ENCODE measurements at regions not wholly inside any gene's neighbourhood (a gene's known extent, or its start where the extent isn't known, plus 50 kb on each side); places are given as distances from the start of the nearest gene placed in this dataset.
A peak's percentile ranks its signal among the peaks of the same experiment; 100 is the strongest.

- TF ChIP-seq, protein P1, sequence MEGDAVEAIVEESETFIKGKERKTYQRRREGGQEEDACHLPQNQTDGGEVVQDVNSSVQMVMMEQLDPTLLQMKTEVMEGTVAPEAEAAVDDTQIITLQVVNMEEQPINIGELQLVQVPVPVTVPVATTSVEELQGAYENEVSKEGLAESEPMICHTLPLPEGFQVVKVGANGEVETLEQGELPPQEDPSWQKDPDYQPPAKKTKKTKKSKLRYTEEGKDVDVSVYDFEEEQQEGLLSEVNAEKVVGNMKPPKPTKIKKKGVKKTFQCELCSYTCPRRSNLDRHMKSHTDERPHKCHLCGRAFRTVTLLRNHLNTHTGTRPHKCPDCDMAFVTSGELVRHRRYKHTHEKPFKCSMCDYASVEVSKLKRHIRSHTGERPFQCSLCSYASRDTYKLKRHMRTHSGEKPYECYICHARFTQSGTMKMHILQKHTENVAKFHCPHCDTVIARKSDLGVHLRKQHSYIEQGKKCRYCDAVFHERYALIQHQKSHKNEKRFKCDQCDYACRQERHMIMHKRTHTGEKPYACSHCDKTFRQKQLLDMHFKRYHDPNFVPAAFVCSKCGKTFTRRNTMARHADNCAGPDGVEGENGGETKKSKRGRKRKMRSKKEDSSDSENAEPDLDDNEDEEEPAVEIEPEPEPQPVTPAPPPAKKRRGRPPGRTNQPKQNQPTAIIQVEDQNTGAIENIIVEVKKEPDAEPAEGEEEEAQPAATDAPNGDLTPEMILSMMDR (IDR thresholded peaks at IDR 0.05): no peak
Measured at GRCh38 chr19:29085630-29086029, 127.3 kb downstream of the UQCRFS1 start.

- TF ChIP-seq, protein P1 (IDR thresholded peaks at IDR 0.05): no peak
Measured at GRCh38 chr19:29085206-29085605, 127.7 kb downstream of the UQCRFS1 start.

GRCh38 chr19:29084266-29084665 lies 128.7 kb downstream of the UQCRFS1 start:
- TF ChIP-seq, protein P1 (IDR thresholded peaks at IDR 0.05): peak; percentile 58

GRCh38 chr19:29083863-29084262 lies 129.1 kb downstream of the UQCRFS1 start:
- TF ChIP-seq, protein P1 (IDR thresholded peaks at IDR 0.05): no peak

DNA sequence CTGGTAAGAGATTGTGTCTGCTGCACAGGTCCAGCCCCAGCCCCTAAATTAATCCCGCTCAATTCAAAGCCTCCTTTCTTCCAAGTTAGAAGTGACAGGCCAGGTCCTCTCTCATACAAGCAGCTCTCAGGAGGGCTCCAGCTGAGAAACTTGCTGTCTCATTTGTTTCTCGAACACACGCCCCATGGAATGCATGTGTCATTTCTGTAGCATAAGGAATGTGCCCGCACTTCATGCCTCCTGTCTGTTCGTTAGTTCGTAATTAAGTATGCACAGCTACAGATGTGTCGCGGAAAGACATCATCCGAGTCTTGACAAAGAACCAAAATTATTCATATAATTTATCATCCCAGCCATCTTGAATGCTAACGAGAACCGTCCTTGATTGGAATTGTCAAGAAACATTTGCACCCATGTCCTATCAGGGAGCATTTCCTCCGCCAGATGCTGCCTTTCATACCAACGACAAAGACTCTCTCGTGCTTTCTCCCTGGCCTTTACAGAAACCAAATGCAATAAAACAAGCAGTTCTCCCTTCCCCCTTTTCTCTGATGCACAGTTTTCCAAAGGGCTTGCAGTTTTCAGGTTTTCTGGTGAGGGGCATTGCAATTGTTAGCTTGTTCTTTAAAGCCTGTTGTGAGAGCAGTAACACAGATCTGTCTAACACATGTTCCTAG lies 133.5 kb downstream of the UQCRFS1 start:
- TF ChIP-seq, protein P1 (IDR thresholded peaks at IDR 0.05): no peak

DNA sequence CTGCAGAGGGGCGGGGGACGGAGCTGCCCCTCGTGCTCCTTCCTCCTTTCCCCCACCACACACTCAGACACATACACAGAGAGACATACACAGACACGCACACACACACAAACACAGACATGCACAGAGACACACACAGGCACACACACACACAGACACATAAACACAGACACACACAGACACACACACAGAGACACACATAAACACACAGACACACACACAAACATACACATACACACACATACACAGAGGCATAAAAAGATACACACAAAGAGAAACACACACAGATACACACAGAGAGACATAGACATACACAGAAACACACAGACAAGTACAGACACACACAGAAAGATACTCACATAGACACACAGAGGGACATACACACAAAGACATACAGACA lies 136.0 kb downstream of the UQCRFS1 start:
- TF ChIP-seq, protein P1 (IDR thresholded peaks at IDR 0.05): no peak

DNA sequence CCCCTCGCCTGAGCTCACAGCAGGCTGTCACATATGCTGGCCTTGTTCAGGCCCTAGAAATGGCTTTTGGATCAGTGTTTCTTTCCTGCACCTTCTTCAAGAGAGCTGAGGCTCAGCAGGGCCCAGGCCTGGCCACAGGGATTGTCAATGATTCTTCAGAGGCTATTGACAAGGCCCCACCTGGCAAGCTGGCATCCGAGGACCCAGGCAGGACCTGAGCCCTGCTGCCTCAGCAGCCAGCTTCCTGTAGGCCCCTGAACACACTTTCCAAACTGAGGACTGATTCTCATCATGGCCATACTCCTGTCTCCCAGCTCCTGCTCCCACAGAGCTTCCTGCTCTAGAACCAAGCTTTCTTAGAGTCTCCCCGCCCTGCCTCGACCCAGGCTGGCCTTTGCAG lies 136.8 kb downstream of the UQCRFS1 start:
- TF ChIP-seq, protein P1 (IDR thresholded peaks at IDR 0.05): no peak

DNA sequence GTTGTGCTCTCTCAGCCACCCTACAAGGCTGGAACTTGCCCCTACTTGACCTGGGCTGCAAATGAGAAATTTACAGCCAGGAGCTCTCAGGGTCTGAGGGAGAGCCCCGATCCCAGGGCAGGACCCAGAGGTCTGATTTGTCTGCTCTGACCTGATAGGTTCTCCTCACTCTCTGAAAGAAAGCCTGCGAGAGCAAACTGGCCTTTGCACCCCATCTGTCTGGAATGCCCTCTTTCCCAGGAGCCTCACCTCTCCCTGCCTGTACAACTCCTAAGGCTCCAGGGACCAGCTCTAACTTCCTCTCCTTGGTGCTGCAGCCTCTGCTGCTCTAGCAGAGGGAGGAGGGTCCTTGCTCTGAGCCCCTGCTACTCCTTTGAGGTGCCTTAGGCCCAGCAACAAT lies 137.8 kb downstream of the UQCRFS1 start:
- TF ChIP-seq, protein P1 (IDR thresholded peaks at IDR 0.05): no peak

Data from LNCAP (cell line).